Suppressor macrophage (primary cell): ENCODE measurements at regions not wholly inside any gene's neighbourhood (a gene's known extent, or its start where the extent isn't known, plus 50 kb on each side); places are given as distances from the start of the nearest gene placed in this dataset.

Experiments
- DNase-seq, 4 experiments: peaks; one replicate each; pipeline ENCODE4 v3.0.0-alpha.2; 2020 to 2022

GRCh38 chr10:113368666-113369364 lies 184.0 kb upstream of the HABP2 start:
- DNase-seq = no peak

DNA sequence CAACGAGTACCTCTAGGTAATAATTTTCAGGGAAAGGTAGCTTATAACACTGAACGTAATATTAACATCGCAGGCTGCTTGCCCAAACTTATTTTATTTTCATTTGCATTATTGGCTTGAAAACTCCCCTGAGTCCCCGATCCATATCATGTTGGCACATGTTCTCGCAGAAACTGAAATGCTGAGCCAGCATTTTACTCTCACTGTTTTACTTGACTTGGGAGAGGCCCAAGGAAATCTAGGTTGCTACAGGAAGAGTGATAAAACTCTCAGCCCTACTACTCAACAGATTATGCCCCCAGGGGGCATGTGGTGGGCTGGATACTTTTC lies 183.5 kb upstream of the HABP2 start:
- DNase-seq = no peak

GRCh38 chr10:113376428-113376827 lies 176.4 kb upstream of the HABP2 start:
- DNase-seq = peak in 2 of 4 experiments; percentile 11 to 28

GRCh38 chr10:113379091-113379490 lies 173.8 kb upstream of the HABP2 start:
- DNase-seq = peak in 1 of 4 experiments; percentile 29

DNA sequence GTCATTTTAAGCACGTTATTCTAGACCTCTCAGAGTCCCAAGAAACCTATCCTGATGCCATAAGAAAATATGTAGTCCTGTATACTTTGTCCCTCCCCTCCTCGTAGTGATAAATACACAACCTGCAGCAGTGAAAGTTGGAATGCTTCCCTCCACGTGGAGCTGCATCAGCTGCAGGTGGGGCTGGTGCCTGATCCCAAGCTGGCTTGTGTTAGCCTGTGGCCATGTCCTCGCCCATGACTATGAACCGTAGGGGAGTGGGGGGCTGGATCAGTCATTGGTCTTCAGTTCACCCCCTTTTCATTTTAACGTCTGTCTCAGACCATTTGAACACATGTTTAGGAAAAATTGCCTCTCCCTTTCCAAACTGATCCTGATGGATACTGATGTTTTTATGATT lies 171.4 kb upstream of the HABP2 start:
- no peak for DNase-seq

DNA sequence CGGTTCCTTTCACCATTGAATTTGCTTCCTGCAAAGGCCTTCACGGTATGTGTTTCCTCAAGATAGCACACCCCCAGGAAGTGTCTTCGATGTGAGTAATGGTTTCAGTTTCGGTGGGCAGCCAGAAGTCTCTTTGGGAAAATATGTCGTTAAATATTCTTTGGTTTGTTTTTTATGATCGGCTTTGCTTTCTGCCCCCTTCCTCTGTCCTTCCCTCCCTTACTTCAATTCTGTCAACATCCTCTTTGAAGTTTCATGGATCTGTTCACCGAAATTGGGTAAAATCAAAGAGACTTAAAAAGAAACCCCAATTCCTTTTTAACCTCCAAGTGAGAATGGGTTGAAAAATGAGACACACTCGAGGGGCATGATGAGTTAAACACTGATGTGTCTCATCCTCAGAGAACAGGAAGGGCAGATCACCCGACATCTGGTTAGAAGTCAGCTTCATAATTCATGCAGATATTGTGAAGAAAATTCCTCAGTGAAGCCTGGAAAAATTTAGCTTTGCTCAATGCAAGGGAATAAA lies 170.8 kb upstream of the HABP2 start:
- DNase-seq = peak; percentile 50 to 76 (median 64)

DNA sequence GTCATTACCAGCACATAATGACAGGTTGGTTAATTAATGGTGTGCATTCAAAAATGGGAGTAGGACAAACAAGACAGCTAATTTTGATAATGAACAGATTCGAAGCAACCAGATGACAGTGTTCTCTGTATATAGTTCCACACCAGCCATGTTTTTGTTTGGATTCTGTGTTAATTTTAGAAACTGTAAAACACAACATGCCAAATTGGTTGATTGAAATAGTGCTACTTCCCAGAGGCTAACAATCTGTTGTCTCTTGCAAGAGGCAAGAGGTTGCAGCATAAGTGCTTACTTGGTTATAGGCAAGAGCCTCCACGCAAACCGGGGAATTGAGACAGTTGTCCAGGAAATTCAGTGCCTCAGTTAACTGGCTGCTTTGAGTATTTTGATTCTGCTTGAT lies 170.2 kb upstream of the HABP2 start:
- DNase-seq = peak in 1 of 4 experiments; percentile 16

DNA sequence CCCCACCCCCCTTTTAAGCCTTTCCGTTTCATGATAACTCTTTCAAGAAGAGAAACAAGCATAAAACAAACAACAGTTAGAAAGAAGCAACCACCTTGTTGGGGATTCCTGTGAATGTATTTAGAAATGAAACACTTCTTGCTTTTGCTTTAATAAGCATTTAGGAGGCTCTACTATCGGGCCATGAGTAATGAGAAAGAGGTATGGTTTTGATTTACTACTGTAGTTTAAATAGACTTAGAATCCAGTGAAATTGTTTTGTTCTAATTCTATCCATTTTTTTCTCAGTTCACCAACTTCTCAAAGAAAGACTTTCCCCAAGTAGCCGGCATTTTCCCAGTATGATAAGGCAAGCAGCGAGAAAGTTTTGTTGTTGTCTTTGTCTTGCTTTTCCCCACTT lies 168.7 kb upstream of the HABP2 start:
- no peak for DNase-seq

DNA sequence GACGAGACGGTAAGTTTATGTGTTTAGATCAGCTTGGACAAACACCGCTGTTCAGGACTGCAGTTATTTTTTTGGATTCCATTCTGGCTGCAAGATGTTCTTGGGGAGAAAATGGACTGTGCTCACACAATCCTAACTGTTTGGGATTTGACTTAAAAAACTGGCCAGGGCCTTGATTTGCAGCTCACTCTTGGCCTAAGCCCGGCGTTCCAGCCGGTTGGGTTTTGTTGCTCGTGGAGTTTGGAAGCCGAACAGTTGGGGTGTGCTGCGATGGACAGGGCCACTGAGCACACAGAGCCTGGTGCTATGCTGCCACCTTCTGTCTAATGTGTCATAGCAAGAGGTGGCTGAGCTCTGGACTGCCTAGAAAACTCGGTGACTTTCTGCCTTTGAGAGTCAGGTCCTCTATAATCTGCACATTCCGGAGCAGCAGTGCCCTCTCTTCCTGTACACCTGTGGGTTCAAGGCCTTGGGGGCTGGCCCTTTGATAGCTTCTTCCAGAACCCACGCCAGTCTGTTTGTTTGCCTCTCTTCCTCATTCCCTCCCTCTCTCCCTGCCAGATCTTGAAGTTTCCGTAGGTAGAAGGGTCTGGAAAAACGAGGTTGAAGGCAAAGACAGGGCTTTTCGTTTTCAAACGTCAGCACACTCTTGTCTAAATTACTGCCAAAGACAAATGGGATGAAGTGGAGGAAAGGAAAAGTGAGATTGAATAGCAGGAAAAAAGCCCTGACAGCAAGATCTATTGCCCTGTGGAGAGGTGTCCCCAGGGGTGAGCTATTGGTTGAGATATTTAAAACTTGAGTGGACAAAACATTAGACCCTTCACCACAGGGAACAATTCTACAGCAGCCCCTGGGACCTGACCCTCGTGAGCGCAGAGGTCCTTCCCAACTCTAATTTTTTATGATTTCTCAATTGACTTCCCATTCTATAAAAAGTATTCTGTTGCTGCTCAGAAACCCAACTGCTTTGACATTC lies 167.5 kb upstream of the HABP2 start:
- DNase-seq = peak; percentile 82 to 91 (median 86)

GRCh38 chr10:113386005-113386404 lies 166.8 kb upstream of the HABP2 start:
- DNase-seq = peak; percentile 39 to 68 (median 44)

DNA sequence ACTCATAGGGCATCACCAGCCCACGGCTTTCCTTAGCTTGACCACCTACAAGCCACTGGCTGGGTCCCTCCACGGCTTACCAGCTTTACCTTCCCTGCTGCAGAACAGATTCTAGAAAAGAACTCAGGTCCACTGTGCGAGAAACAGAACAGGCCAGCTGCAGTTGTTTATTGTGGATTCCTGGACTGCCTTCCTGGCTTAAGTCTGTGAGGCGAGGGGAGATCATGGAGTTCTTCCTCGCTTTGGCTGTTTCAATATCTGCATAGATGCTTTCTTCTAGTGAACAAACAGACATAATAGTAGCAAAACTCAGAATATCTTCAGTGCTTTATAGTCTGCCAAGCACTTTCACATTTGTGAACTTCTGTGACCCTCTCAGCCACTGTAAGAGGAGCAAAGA lies 162.9 kb upstream of the HABP2 start:
- no peak for DNase-seq

DNA sequence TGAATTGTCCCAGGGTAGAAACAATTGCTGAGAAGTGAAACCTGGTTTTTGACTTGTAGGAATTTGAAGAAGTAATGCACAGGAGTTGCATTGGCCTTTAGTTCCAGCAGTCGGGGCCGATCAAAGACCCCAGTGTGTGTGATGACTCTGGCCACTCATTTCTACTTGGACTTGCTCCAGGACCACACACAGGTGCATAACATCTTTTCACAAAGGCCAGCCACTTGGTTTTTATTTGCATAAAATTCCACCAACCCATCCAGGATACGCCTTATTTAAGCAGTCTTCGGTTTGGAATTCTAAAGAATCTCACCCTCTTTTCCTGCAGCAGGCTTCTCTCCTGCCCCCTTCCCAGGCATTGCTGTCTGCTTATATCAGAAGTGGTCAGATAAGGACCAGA lies 162.0 kb upstream of the HABP2 start:
- DNase-seq = no peak

- peak in 3 of 4 experiments; percentile 14 to 41 (median 30) for DNase-seq
Observed at GRCh38 chr10:113397047-113397446, 155.8 kb upstream of the HABP2 start.

- peak; percentile 74 to 93 (median 80) for DNase-seq
Observed at GRCh38 chr10:113399065-113399464, 153.8 kb upstream of the HABP2 start.

DNA sequence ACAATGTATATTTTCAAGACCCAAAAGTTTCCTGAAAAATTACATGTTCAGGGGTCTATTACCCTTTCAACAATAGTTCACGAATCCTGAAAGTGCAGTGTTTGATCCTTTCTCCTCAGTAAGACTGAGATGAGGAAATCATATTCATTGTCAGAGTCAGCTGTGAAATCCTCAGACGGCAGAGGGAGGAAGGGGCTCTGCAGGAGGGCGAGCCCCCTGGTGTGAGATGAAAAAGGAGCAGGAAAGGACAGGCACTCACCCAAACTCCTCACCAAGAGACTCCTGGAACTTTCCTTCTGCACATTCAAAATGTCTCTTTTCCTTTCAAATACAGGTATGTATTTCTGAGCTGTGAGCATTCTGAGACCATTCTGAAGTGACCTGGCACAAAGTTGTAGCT lies 150.3 kb upstream of the HABP2 start:
- DNase-seq = no peak

DNA sequence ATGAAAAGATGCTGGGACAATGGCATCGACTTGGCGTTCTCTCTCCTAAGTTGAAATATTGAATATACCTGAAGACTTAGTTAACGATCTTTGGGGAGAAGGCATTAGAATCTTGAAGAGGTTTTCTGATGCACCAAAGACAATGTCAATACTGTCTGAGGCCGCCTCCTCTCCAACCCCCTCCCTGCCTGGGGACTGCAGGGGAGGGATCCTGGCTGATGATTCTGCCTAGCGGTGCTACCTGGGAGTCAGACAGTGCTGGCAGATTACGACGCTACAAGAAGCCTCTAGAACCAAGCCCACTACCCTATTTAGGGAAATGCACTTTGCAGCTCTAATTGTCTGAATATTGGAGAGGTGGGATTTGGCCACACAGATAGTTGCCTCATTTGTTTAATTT lies 145.6 kb upstream of the HABP2 start:
- no peak for DNase-seq

DNA sequence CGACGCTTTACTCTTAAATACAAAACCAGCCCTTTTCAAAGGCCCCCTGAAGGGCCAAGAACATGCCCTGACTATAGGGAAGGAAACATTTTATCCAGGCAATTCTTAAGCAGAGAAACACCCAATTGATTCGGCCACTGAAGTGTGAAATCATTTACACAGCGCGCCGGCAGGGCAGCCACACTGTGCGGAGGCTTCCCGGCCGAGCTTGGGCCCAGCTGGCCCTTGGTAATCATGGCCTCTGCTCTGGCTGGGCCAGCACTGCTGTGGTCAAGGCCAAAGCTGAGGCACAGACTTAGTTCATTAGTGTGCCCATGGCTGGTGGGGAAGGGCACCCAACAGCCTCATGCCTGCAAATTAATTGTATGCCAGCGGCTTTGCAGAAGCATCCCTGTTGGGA lies 143.7 kb upstream of the HABP2 start:
- DNase-seq = no peak

GRCh38 chr10:113410618-113411017 lies 142.2 kb upstream of the HABP2 start:
- no peak for DNase-seq

DNA sequence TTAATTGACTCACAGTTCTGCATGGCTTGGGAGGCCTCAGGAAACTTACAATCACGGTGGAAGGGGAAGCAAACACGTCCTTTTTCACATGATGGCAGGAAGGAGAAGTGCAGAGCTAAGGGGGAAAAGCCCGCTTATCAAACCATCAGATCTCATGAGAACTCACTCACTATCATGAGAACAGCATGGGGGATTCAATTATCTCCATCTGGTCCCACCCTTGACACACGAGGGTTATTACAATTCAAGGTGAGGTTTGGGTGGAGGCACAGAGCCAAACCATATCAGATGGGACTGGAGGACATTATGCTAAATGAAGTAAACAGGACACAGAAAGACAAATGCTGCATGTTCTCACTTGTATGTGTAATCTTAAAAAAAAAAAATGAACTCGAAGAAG lies 141.4 kb upstream of the HABP2 start:
- DNase-seq = no peak

GRCh38 chr10:113412161-113412560 lies 140.7 kb upstream of the HABP2 start:
- DNase-seq = no peak

DNA sequence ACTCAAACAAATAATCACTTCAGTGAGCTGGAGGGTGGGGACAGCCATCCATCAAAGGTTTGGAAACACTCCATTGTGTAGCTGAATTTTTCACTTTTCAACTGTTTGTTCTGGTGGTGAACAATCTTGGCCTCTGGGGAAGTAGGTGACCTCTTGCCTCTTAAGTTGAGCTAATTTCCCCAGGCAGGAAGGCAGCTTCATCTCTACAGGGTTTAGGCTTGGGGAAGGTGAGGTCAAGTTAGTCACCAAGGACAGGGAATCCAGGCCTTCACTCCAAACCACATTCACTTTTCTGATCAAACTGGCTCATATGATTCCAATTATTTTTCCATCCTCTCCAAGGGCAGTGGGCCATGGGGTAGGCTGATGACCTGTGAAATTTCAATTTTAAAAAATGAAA lies 138.3 kb upstream of the HABP2 start:
- peak in 1 of 4 experiments; percentile 9 for DNase-seq

- peak in 1 of 4 experiments; percentile 8 for DNase-seq
Observed at GRCh38 chr10:113415246-113415645, 137.6 kb upstream of the HABP2 start.

GRCh38 chr10:113420057-113420732 lies 132.7 kb upstream of the HABP2 start:
- DNase-seq = no peak
